ENCODE measurements at regions not wholly inside any gene's neighbourhood (a gene's known extent, or its start where the extent isn't known, plus 50 kb on each side); places are given as distances from the start of the nearest gene placed in this dataset.

- H3K4me3 ChIP-seq (ENCODE audit: low read length in 3 of 3) = no peak overlapping the region
- no peak for DNase-seq
- peak; percentile 53 for FAIRE-seq
- no peaks in the 10 kb centered on the region for H3K4me1 ChIP-seq (ENCODE audit: control insufficient read depth in 2 of 3, insufficient read depth in 2 of 3, low read depth in 1 of 3, low read length in 3 of 3)
- no peak overlapping the region for H3K9ac ChIP-seq (ENCODE audit: low read length in 3 of 3)
- H3K36me3 ChIP-seq (ENCODE audit: control insufficient read depth in 2 of 3, insufficient read depth in 3 of 3, low read length in 3 of 3) = no peaks in the 10 kb centered on the region
- intact Hi-C loops (cut with DNase I) = no loop called here
- no peaks in the 10 kb centered on the region for H3K27me3 ChIP-seq (ENCODE audit: control insufficient read depth, insufficient read depth, low read length)
- no peaks in the 10 kb centered on the region for H3K9me3 ChIP-seq (ENCODE audit: control insufficient read depth in 2 of 3, insufficient read depth in 1 of 3, low read length in 3 of 3)
- no peak overlapping the region for H3K27ac ChIP-seq (ENCODE audit: low read depth in 2 of 2, low read length in 2 of 2)
- TF ChIP-seq CTCF (IDR thresholded peaks at IDR 0.05; ENCODE audit: borderline replicate concordance, extremely low read depth, insufficient read depth) = no peak
These were observed 194.9 kb downstream of the LRATD1 start for GRCh38 chr2:14827226-14828023.

GRCh38 chr2:14828223-14828622, 195.7 kb downstream of the LRATD1 start:
- FAIRE-seq (no peak), DNase-seq (no peak)
- intact Hi-C loops (cut with DNase I) = no loop called here
- H3K36me3 ChIP-seq (ENCODE audit: control insufficient read depth in 2 of 3, insufficient read depth in 3 of 3, low read length in 3 of 3) = no peaks in the 10 kb centered on the region
- no peak overlapping the region for H3K9ac ChIP-seq (ENCODE audit: low read length in 3 of 3)
- no peak overlapping the region for H3K4me3 ChIP-seq (ENCODE audit: low read length in 3 of 3)
- no peak overlapping the region for H3K27ac ChIP-seq (ENCODE audit: low read depth in 2 of 2, low read length in 2 of 2)
- TF ChIP-seq CTCF (IDR thresholded peaks at IDR 0.05; ENCODE audit: borderline replicate concordance, extremely low read depth, insufficient read depth) = no peak
- H3K4me1 ChIP-seq (ENCODE audit: control insufficient read depth in 2 of 3, insufficient read depth in 2 of 3, low read depth in 1 of 3, low read length in 3 of 3) = no peaks in the 10 kb centered on the region
- H3K27me3 ChIP-seq (ENCODE audit: control insufficient read depth, insufficient read depth, low read length) = no peaks in the 10 kb centered on the region
- H3K9me3 ChIP-seq (ENCODE audit: control insufficient read depth in 2 of 3, insufficient read depth in 1 of 3, low read length in 3 of 3) = no peaks in the 10 kb centered on the region

GRCh38 chr2:14828968-14829367, 196.5 kb downstream of the LRATD1 start:
- H3K9me3 ChIP-seq (ENCODE audit: control insufficient read depth in 2 of 3, insufficient read depth in 1 of 3, low read length in 3 of 3) = no peaks in the 10 kb centered on the region
- H3K27ac ChIP-seq (ENCODE audit: low read depth in 2 of 2, low read length in 2 of 2) = no peak overlapping the region
- H3K27me3 ChIP-seq (ENCODE audit: control insufficient read depth, insufficient read depth, low read length) = no peaks in the 10 kb centered on the region
- H3K36me3 ChIP-seq (ENCODE audit: control insufficient read depth in 2 of 3, insufficient read depth in 3 of 3, low read length in 3 of 3) = no peaks in the 10 kb centered on the region
- DNase-seq (peak in 1 of 5 donors; percentile 7), FAIRE-seq (no peak)
- no peak overlapping the region for H3K9ac ChIP-seq (ENCODE audit: low read length in 3 of 3)
- intact Hi-C loops (cut with DNase I) = no loop called here
- no peak for TF ChIP-seq CTCF (IDR thresholded peaks at IDR 0.05; ENCODE audit: borderline replicate concordance, extremely low read depth, insufficient read depth)
- no peaks in the 10 kb centered on the region for H3K4me1 ChIP-seq (ENCODE audit: control insufficient read depth in 2 of 3, insufficient read depth in 2 of 3, low read depth in 1 of 3, low read length in 3 of 3)
- H3K4me3 ChIP-seq (ENCODE audit: low read length in 3 of 3) = no peak overlapping the region
